HG02943 (cell line): ENCODE measurements at regions not wholly inside any gene's neighbourhood (a gene's known extent, or its start where the extent isn't known, plus 50 kb on each side); places are given as distances from the start of the nearest gene placed in this dataset.

ENCODE experiments used
- ATAC-seq: cut with Tn5 transposase; IDR thresholded peaks from one replicate; pipeline ENCODE4 v1.9.1; 2021; ENCODE audit warnings: mild to moderate bottlenecking, low read depth, moderate library complexity; ENCODE audit not compliant: unreplicated experiment

DNA sequence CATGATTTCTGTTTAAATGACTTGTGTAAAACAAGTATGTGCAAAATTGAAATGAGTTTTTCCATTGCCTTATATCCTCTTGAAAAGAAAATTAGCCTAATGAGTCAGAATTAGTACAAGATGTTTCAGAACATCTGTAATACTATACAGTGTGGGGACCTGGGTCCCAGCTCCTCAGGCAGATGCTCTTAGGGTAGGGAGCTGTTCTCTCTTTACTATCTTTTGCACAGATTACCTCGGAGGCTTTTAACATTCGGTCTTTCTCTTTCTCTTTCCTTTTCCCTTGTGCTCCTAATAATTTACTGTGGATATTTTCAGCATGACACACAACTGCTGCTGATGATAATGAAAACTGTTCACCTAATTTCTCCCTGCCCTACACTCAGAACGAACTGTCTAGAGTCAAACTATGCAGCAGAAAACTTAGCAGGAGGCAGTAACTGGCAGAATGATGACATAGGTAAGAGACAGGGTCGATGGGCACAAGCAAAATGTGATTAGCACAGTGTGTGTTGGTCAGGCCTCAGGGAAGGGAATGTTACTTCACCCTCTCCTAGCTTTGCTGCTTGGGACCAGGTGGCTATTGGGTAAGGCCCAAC lies 455.3 kb downstream of the PDHA2 start:
- ATAC-seq: no peak

DNA sequence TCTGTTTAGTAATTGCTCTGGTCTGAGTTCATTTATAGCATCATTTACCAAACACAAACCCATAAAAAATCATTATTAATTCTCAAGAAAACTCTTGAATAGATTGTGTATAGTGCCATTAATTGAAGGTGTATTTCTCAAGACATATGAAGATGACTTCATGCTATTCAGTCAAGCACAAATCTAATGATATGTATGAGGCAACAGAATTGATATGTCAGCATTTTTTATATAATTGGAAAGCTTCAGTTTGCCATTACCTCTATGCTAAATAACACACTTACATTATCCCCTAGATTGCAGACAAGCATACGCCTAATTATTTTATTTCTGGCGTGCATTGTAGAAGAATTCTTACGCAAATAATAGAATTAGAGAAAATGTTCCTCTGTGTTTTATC lies 461.8 kb downstream of the PDHA2 start:
- ATAC-seq: no peak

DNA sequence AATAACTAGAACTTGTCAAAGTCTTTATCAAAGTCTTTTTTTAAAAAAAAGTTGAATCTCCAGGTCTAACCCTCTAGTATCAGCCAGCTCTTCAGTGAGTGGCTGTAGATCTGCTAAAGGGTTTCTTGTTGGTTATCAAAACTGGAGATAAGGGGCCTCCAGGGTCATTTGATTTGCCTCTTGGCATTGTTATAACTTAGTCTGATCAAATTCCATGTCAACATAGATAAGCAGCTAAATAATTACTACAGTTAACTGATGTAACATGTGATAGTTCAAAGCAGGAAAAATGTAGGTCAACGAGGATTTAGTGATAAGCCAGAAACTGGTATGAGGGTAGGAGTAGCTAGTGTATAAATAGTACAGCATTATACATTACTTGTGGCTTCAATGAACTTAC lies 465.1 kb downstream of the PDHA2 start:
- ATAC-seq: no peak

DNA sequence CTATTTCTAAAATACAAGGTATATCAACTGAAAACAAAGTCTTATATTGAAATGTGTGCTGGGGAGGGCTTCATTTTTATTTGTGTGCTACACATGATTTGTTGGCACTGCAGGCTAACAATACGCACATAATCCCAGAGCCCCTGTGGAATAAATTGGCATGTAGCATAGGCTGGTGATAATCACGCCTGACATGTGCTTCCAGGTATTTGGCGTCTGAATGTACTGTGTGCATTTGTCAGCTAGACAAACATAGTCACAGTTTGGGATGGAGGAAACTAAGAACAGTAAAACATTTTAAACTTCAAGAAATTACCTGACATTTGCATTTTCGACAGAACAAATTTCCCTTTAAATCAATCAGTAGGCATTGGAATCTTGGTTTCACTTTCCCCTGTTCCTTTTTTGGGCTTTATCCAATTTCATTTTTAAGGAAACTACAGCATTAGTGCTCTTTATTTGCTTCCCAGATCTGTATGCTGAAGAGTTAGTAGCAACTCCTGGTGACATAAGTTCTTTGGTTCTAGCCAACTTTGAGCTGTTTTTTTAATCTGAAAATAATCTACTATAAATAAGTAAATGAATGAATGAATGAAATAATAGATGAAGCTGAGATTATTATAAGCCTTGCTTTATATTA lies 472.3 kb downstream of the PDHA2 start:
- ATAC-seq: no peak

DNA sequence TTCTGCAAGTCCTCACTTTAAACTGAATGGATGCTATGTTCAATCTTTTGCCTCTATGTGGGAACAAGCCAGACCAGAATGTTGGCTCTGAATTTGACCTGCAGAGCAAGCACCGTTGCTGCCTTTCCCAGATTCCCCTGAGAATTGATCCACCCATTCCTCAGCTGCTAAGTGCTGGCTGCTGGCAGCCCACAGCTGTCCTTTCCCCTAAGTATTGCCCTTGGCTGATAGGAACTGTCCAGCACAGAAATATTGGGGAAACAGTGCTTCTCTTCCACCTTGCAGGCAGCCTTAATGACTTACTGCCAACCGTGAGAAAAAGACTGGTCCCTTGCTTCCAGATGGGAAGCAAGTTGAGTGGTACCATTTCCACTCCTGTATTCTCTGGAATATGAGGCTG lies 475.9 kb downstream of the PDHA2 start:
- ATAC-seq: no peak

DNA sequence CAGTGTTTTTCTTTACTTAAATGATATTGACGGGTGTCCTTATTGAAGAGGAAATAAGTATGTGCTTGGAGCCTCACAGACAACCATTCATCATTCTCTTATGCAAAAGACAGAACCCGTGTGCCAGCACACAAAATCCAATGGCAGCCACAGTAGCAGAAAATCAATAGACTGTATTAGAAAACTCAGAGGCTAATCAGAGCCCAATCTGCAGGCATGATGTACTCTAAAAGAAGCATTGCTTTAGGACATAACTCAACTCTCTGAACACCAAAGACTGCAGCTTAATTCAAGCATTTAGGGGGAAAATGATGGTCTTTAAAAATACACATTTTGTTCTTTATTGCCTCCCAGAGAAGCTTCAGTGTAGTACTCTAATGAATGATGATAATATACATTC lies 476.9 kb downstream of the PDHA2 start:
- ATAC-seq: no peak

DNA sequence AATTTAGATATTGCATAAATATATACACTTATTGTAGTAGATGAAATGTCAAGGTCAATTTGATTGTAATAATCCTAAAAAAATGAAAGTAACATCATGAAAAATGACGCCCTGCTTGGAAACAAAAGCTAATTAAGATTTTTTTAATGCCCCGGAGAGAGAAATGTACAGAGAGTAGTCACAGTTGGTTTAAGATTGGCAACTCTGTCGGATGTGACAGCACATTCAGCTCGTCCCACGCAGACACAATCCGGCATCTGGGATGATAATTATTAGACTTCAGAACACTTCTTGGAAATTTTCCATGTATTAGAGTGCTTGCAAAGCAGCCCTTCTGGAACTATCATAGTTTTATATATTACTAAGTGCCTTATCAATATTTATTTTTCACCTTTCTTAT lies 478.0 kb downstream of the PDHA2 start:
- ATAC-seq: no peak

DNA sequence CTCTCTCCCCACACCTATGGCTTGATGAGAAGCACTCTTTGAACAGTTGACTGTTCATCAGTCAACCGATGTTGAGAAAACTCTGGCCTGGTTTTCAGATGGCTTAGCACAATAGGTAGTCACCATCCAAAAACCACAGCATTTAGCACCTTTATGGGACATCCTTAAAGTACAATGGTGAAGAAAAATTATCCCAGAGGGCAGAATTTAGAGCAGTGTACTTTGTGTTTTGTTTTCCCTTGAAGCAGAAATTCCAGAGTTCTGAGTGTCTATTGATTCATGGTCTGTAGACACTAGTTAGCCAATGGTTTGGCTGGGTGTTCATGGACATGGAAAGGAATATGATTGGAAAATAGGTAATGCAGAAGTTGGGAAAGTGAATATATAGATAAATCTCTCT lies 487.0 kb downstream of the PDHA2 start:
- ATAC-seq: no peak

DNA sequence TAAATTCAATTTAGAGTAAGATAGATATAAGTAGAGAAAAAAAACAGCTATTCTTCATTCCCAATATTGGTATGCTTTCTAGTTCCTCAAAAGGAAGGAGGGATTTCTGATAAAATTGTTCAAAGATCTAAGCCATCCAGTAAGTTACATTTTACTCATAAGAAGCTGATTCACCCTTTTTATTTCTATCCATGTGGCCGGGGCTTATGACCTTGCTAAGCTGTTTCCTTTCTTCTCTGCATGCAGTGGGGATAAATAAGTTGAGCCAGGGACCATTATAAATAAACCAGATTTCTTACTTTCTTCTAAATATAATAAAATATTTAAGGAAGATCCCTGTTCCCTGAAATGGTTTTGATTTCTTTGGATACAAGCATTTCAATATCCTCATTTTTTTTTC lies 502.3 kb downstream of the PDHA2 start:
- ATAC-seq: no peak

DNA sequence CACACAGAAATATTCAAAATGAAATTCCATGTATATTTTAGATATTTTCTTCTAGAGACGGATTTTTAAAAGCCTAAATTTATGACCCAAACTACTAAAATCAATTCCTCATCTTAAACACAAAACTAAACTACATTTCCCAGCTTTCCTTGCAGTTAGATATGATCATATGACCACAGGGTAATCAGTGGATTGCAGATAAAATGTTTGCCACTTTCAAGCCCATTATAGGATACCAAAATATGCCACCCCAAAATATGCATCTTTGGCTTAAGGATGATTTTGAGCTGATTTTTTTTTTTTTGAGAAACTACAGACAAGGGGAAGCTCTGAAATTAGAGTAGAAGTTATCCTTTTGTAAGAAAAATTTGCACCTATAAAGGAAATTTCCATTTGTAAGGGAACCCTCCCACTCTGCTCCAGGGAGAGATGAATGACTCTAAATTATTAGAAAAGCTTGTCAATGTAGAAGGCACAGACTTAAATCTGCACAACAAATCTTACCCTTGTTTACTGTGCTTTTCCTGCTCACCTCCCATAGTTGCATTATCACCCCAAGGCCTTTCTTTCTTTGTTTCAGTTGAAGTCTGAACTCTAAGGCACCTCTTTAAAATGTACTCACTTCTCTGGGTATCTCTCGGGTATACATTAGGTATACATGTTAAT lies 503.0 kb downstream of the PDHA2 start:
- no peak for ATAC-seq

DNA sequence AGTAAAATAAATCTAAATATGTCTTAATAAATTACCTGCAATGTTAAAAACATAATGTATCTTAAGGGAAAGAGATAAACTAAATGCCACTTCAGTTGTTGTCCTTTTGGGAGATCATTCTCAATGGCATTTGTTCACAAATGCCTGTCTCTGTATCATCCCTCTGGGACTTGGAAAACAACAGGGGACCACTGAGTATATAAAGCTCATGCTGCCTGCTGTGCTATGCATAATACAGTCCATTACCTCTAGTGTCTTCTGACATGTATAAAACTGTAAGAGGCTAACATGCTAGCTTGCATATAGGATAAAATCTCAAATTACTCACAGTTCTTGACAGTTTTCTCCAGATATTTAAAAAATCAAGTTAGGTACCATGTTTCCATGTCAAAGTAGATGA lies 503.9 kb downstream of the PDHA2 start:
- no peak for ATAC-seq

DNA sequence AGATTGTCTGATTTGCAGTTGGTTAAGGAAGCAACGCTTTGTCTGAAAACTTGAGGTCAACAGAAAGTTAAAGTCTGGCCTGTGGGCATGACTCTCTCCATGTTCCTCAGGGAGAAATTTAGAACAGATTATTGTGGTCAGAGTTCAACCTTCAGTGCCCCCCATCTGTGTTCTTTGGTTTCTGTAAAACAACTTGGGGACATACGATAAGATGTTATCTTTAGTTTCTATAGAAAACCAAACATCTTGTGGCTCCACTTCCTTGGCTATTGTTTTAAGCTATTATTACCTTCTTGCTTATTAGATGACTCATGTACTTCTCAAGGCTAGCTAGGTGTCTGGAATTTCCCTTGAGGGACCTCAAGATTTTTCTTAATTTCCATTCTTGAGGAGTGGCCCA lies 507.7 kb downstream of the PDHA2 start:
- ATAC-seq: no peak

DNA sequence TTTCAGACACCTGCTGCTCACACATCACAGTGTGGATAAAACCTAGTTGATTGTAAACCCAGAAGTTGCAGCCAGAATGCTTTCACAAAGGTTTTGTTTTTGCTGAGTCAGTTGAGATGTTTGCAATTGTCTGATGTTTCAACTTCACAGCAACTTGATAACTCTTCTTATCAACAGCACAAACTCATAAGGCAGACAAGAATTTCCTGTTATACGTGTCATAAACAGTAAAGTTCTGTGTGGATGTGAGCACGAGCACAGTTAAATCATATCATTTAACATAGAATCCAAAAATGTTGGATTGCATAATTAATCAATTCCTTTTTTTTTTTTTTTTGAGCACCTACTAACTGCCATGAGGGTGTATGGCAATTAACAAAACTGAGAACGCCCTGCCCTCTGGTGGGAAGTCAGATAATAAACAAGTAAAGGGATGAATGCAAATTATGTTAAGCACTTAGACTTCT lies 512.2 kb downstream of the PDHA2 start:
- no peak for ATAC-seq

DNA sequence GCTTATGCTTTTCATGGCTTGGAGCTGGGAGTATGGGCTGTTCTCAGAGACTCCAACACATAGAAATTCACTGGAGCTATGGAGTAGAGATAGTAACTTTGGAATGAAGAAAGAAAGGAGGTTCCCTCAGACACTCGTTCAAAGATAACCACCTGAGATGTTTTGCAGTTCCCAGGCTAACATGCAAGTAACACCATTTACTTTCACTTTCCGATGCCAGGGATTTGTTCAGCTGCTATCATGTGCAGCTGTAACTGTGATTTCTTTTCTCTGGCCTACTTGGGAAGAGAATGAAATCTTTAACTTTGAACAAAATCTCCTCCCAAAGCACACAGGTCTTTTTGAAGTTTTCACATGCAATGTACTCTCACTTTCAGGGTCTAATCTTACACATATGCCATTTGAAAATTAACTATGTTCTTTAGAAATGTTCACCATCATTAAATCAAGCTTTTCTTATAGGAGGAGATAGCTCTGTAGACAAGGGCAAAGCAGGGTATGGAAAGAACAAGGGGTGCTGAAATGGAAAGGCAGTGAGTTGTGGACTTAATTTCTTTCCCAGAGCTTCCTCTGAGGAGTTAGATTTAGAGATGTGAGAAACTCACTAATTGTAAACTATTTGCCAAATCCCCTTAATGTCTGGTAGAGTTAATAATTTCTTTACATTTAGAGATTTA lies 514.3 kb downstream of the PDHA2 start:
- no peak for ATAC-seq

DNA sequence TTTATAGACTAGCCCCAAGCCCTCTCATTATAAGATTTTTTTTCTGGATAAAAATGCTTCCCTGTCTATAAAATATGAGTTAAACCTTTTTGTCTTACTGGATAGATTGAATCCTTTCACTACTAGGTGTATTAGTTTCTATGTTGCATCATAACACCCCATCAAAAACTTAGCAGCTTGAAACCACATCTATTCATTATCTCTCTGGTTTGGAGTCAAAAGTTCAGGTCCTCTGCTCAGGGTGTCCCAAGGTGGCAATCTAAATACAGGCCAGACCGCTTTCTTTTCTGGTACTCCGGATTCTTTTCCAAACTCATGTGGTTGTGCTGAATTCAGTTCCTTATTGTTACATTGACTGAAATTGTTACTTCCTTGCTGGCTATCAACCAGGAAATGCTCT lies 515.5 kb downstream of the PDHA2 start:
- no peak for ATAC-seq

DNA sequence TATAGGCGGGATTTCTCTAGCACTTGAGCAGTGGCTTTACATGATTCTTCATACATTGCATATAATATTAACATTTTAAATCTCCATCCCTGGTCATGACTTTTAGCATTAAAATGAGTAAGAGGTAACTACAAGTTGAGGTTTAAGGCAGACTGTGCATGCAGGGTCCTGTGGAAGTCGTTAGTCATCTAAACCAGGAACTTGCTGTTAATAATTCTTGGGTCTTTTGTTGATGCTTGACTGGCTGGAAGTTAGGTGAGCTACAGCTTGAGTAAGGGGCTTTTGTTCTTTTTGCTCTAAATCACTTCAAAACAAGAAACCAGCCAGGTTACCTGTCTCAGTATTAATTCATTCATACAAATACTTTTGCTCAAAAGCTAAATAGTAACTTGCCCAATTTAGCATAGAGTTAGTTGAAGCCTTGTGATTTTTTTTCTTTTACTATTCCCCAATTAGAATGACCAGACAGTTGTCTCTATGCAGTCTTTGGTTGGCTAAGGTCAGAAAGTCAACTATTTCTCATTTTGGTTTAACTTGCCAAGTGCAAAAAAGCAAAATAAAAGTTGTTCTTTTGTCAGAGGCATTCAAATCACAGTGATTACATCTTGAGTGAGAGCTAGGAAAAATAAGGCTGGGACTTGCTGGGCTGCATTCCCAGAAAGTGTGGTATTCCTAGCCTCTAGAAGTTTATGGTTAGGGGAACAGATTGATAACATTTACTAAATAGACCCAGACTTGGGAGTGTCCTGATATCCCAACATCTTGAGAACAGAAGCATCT lies 516.9 kb downstream of the PDHA2 start:
- no peak for ATAC-seq

DNA sequence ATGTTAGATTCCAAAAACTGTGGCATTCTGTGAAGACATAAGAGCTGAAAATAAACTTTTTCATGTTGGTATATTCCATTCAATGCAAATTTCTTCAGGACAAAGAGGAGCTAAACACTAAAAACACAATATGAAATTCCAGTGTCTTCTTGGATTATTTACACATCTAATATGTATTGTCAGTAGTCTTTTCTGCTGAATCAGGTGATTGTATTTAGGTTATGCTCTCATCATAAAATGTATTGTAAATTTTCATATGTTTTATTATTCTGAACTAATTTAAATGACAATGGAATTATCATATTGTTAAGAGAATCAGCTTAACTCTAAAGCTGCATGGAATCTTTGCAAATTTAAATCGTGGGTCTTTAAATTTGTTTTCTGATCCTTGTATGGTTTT lies 526.7 kb downstream of the PDHA2 start:
- no peak for ATAC-seq

DNA sequence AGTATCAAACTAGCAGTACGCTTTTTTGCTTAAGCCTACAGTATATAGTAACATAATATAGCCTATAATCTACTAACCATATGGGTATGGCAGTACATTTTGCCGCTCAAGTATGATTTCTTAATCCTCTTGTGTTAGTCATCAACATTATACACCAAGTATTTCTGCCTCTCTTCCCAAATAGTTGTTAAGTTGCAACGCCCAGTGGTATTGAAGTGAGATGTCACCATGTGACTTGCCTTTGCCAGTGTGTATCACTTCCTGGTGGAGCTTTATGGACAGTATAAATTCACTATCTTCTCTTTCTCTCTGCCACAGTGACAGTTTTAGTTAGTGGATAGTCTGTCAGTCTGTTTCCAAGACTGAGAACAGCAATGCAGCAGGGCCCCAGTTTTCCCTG lies 535.5 kb downstream of the PDHA2 start:
- no peak for ATAC-seq

DNA sequence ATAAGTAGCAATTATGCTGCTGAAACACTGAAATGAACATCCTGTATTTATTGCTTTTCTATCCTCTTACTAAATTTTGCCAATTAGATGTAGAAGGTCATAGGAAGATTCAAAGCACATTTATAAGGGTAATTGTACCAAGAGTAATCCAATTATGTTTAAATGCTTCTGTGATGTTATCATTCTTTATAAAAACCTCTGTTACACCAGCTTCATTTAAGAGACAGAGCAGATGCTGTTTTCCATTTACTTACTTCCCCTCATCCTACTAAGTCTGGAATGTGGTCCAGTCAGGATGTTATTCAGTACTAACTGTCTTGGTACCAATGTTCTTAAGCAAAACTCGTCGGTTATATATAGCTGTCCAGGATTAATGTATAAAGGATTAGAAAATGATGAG lies 539.6 kb downstream of the PDHA2 start:
- ATAC-seq: no peak

DNA sequence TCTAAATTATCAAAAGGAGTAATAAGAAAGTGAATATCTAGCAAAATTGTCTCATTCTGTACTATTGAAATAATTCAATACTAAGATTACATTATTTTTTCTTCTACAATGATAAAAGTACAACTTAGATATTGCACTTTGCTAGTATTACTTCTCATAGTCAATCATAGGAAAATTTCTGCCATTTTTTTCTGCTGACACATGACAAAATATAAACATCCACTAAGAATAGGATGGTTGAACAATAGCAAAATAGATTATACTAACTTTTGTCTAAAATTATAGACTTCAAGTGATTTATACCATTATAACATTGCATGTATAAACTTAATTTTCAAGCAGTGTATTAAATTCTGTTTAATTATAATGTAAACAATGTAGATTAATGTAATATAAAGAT lies 540.2 kb downstream of the PDHA2 start:
- ATAC-seq: no peak

DNA sequence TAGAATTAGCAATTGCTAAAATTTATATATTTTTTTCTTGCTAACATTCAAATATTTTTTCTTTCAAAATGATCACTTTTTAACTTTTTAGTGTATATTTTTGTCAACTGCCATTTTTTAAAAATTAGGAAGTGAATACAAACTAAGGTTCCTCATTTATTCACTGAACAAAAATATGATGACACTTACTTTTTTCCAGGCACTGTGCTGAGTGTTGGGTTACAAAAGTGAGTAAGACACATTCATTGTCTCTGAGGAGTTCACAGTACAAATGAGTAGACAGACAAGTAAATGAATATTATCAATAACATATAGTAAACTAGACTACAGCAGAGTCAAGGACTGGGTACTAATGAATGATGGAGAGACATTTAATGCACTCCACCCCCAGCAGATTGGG lies 543.5 kb downstream of the PDHA2 start:
- ATAC-seq: no peak
